HS-5 (cell line): ENCODE measurements at regions not wholly inside any gene's neighbourhood (a gene's known extent, or its start where the extent isn't known, plus 50 kb on each side); places are given as distances from the start of the nearest gene placed in this dataset.

ENCODE experiments used
- DNase-seq: peaks from one replicate; pipeline ENCODE4 v3.0.0-alpha.2; 2012; ENCODE audit warnings: low read depth

DNA sequence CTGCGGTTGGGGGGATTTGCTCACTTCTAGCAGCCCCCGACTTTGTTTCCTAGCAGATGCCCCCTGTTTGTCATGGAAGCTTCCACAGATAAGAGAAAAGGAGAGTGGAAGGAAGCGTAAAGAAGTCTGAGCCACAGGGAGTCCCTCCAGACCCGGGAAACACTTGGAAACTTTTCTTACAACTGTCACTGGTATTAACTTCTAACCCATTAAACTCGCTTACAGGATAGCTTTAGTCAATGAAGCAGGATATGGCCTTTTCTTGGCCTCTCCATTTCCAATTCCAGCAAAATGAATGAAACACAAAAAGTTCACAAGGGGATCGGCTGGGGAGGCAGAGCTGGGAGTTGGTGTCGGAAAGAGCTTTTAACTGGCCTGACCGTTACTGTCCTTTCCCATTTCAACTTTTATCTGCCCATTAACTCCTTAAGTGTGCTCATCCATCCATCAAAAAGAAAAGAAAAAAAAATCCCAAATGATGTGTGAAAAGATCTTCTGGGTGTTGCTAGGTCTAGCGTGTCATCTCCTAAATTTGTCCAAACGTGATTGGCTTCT, 231.9 kb upstream of the ARGLU1 start:
- DNase-seq: no peak

DNA sequence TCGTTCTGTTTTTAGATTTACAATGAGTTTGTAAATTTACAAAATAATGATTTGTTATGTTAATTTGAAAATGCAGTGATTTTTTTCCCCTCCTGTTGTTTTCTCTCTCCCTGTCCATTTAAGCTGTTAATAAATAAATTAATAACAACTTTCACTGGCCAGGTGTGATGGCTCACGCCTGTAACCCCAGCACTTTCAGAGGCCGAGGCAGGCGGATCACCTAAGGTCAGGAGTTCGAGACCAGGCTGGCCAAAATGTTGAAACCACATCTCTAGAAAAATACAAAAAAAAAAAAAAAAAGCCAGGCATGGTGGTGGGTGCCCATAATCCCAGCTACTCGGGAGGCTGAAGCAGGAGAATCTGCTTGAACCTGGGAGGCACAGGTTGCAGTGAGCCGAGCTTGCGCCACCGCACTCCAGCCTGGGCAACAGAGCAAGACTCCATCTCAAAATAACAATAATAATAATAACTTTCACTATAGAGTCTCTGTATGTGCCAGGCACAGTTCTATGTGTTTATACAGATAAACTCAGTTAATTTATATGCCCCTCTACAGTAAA, 229.2 kb upstream of the ARGLU1 start:
- DNase-seq: no peak

DNA sequence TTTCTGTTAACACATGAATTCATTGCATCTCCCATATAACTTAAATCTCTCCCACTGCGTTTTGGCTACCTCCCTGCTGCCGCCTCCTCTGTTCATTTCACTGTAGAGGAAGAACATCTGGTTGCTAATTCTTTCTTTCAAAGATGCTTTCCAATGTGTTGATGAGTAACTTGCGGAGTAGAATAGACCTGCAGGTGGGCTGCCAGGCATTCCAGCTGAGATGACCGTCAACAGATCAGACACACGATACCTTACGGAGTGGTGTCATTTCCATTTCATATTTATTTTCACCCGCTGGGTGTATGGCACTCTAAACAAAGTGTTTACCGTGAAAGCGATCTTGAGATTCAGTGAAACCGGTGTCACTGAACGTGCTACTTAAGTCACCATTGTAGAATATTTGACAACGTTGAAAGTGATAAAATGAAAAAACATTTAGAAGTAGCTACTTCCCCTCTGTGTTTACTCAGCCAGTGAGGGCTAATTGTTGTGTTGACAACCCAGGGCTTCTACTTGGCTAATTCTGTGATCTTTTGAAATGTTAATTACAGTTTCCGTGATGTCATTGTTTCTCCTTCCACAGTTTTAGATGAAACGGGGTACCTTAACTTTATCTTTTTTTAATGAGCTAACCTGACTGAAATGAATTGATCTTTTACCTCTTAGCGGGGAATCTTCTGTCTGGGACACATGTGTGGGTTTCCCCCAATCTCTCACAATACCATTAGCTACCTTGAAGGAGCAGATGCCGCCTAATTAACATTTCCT, 228.5 kb upstream of the ARGLU1 start:
- no peak for DNase-seq

DNA sequence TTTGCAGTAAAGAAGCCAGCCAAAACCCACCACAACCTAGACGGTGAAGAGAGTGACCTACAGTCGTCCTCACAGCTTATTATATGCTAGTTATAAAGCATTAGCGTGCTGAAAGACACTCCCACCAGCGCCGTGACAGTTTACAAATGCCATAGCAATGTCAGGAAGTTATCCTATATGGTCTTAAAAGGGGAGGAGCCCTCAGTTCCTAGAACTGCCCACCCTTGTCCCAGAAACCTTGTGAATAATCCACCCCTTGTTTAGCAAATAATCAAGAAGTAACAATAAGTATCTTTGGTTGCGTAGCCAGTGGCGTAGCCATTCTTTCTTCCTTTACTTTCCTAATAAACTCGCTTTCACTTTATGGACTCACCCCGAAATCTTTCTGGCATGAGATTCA, 227.9 kb upstream of the ARGLU1 start:
- DNase-seq: no peak

DNA sequence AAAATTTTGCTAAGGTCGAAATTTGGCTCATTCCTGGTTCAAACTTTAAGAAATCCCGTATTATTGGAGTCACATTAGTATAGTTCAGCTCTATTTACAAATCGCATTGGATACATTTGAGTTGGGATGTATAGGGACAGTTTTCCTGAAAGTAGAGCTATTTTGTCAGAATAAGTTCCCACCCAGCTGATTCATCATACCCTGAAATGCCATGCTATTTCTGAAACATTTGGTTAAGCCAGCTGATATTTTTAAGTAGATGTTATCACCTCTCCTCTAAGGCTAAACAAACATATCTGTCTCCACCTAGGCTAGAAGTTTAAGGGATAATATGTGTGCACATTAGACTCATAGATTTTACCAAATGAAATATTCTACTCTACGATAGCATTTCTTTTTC, 226.2 kb upstream of the ARGLU1 start:
- DNase-seq: no peak

DNA sequence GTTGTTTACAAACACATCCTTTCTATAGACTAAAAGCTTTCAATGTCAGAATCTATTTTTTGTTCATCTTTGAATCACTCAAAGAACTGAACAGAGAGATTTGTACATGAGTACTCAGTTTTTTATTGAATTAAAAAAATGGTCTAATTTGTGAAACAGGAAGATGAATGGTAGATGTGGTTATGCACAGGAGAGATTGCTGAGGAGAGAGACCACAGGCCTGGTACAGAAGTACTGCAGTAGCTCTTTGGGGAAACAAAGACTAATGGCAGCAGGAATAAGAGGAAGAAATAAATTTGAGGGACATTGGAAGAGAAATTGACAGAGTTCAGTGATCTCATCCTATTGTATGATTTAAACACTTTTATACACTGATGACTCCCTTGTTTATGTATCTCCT, 222.0 kb upstream of the ARGLU1 start:
- no peak for DNase-seq

DNA sequence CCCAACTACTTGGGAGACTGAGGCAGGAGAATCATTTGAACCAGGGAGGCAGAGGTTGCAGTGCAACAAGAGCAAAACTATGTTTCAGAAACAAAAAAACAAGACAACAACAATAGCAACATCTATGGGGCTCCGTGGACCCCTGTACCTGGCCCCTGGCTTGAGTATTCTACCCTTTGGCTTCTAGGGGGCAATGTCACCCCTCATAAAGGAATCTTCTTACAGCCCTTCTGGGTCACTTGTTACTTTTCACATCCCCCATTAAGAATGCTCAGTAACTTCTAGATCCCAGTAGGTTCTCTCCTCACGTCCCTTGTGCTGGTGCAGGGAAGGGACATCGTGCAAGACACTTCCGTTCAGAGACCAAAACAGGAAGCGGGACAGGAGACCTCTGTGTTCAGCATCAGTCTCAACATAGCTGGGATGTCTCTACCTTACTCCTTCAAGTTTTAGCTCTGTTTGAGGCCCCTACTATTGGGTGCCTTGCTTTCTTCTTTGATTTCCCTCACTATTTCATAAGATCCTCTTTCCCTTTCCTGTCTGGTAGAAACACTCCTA, 218.1 kb upstream of the ARGLU1 start:
- DNase-seq: no peak

DNA sequence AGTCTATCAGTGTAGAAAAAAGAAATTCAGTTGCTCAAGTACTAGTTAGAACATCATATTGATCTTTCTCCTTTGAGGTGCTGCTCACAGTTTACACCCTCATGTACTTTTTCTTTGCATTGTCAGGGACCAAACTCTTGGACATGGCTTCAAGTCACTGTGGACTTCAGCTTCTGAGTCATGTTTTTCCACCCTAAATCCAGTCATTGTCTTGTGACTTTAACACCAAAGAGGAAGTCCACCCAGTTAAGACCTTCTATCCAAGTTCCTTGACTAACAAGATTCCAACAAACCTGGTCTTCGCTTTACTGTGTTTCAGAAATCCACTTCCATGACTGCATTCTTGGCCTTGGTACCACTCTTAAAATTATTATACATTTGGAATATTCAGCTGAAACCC, 206.7 kb upstream of the ARGLU1 start:
- DNase-seq: no peak

DNA sequence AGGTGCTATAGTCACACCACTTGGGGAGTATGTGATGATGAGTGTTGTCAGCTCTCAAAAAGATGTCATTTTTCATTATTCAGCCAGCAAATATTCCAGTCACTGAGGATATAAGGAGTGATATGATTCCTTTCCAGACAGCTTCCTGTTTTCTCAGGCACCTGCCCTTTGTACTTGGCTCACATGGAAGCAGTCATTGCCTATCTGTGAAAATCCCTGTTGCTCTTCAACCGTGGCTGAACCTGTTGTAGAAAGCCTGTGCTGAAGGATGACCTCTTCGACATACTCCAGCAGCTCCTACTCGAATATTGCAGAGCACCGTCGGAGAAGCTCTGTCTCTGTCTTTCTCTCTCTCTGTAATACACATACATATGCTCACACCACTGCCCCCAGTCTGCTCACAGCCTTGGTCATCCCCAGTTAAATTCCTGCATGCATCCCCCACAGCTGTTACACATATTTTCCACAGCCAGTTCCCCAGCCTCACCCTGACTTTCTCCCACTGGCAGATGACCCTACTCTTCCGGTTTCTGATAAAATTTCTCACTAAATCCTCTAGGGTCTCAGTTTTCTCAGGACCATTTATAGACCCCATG, 204.2 kb upstream of the ARGLU1 start:
- DNase-seq: no peak

DNA sequence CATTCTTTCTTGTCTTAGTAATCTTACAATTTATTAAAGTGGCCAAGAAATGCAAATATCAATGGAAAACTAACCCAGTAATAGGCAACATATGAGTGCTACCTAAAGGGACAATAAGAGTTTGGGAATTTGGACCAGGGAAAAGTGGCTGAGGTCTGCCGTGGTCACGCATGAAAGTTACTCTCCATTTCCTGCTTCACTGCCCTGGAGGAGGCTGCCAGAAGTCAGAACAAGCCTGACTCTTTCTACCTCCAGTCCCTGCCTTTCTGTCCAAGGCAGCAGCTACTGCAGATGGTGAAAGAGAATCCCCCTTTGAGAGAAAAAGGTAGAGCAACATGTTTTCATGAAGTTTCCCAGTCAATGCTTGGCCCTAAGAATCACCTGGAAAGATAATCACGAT, 201.1 kb upstream of the ARGLU1 start:
- no peak for DNase-seq

DNA sequence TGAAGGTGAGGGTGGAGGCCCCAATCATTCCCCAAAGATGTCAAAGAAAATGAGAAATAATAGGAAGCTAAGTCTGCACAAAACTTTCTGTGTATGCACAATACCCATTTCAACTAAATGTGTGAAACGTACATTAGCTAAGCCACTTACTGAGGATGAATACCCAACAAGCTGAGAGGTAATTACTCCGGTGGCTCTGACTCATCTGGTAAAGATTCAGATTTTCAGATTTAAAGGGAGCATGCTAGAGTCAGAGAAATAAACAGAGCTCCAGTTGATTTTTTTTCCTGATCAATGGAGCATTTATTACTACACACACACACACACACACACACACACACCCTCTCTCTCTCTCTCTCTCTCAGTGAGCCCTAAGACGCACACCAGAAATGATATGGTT, 194.8 kb upstream of the ARGLU1 start:
- DNase-seq: no peak

DNA sequence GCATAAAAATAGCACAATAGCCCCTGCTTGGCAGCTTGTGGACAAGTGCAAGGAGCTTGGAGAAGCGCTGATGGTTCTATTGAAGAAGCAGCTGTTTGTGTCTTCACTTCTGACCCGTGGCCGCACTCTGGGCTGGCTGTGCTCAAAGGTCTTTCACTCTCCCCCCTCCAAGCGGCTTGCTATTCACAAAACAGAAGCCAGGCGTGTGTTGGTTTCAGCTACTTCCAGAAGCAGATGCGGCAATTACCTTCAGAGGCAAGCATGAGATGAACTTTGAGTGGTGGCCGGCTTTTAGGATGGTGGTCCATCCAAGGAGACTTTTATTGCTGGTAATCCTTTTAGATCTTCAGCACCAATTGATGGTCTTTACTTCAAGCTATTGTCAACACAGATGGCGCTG, 188.5 kb upstream of the ARGLU1 start:
- DNase-seq: no peak

DNA sequence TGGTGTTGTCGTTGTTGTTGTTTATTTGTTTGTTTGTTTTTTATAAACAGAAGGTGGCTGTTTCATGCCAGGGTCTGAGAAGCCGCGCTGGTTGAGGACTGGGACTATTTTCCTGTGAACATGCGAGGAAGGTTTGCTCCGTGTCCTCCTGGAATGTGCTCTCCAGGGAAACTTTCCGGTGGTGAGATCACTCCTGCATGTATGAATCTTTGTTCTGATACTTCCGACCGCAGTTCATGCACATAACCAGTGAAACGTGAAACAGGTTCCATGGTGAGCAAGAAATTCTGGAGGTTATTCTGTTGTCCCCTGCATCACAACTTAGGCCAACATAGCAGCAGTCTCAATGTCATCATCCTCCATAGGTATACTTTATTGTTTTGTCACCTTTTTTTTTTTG, 187.6 kb upstream of the ARGLU1 start:
- no peak for DNase-seq

DNA sequence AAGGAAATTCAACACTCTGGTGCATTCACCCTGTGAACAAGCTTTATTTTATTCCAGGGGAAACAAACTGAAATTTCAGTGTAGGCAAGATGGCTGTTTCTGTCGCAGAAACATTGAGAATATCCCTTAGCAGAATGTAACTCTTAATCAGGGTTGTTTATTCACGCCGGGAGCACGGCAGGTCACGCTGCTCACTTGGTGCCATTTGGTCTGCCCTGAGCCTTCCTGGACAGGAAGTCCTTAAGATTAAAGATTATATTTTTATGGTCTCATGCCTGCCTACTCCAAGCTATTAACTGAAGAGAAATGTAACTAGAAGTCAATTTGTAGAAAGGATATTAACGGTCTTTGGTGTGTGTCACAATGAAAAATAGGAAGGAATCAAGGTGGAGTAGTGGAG, 185.3 kb upstream of the ARGLU1 start:
- no peak for DNase-seq

DNA sequence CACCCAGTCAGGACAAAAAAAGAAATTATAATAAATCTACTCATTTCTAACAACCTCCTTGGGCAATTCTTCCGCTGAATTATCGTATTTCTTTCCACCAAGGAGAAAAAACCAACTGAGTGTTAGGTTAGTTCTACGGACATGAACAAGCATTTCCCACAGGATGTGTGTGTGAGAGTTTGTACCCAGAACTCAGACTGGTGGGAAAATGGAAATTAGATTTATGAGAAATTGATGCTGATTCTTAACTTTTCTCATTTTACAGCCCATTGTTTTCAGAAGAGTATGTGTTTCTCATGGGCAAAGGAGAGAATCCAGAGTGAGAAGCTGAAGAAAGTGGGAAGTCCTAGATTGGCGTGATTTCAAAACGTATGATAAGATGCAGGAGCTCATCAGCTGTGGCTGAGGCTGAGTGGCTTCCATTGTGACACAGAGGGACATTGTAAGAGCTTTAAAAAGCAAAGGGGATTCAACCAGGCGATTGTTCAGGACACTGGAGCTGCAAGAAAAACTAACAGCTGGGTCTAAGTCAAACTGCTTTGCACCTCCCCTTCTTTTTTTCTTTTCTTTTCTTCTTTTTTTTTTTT, 184.7 kb upstream of the ARGLU1 start:
- no peak for DNase-seq

DNA sequence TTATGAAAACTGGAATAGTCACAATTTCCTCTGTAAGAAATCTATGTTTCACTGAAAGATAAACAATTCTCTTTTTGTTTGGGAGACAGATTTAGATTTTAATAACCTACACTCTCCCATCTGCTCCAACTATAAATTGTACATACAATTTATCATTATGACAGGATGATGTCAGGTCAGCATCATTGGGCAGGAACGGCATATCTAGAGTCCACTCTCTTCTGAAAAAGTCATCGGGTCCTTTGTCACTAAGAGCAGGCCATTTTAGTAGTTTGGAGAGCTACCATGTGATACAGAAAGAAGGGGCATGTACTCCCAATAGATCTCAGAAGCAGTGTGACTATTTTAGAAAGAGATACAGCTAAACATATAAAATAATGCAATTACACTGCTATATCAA, 180.8 kb upstream of the ARGLU1 start:
- no peak for DNase-seq

DNA sequence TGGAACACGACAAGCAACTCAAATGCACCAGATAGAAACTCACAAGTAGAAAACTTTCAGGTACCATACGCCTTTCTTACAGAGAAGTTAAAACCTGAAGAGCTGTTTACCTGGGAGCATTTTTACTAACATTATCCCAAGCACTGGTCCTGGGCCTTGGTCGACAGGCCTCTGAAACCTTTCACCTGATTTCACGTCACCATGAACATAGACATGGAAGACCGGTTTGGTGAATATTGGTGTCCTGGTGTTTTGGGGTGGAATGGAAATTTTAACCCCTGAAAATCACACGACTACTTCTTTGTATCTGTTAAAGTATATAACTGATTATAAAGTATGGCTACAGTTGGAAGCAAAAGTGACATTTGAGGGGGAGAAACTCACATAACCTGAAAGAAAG, 176.6 kb upstream of the ARGLU1 start:
- DNase-seq: no peak

DNA sequence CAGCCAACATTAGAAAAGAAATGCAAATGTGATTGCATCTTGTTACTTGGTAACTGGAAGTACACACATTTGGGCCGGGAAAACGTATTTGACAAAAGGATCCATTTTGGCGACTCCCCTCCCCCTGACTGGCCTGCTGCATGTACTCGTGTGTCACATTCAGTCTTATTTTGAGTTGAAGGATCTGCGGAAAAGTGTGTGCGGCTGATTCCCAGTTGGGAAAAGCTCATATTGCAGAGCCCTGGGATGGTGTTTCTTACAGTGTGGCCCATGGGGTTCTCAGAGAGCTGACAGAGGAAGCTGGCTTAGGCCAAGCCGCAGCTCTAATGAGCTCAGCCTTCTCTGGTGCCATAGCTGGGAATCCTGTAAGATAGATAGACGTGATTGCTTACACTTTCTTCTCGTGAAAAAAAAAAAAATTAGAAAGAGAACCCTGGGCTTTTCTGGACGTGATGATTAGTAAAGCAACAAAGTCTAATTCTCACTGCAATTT, 170.3 kb upstream of the ARGLU1 start:
- DNase-seq: no peak

DNA sequence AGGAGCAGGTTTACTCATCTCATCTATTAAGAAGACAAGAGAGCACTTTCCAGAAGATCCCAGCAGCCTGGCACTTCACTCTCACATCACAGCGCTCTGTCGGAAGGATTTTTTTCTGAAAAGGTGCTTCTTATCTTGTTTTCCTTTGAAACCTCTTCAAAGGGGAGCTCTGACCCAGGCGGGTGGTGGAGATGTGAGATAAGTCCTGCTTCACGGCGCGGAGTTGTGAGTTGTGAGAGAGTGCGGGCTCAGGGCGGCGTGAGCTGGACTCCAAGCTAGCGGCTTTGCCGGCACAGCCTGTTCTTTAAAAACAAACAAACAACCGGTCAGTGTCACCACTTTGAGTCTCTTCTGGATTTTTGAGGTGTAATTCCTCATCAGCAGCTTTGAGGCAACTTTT, 169.0 kb upstream of the ARGLU1 start:
- no peak for DNase-seq

DNA sequence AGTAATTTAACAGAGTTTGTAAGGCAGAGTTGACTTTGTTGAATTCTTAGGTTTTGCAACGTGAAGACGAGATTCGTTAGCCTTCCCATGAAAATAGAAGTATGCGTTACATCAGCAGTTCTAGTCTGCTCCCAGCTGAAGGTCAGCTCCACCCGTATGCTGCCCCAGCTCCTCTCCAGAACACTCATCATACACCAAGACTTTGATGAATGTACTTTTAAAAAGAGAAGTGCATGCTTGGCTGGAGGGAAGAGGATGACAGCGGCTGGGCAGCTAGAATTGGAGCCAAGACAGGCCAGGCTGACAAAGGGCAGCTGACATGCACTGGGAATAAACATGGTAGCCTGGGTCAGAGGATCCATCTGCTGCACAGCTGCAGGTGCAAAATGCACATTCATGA, 166.3 kb upstream of the ARGLU1 start:
- no peak for DNase-seq

DNA sequence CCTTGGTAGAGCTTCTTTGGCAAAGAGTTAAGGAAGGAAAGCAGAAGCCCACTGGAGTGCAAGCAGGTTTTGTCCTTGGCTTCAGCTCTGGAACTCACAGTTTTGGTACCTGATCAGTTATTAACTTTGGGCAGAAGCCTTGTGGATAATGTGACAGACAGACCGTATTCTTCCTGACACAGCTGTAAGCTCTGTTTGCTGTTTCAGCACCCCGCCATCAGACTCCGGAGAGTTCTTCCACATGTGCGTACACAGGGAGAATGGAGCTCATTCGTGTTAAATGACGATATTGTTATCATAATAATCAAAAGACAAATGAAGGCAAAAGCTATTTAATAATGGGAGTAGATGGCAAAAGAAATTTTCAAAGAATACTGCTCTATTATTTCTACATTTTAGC, 155.1 kb upstream of the ARGLU1 start:
- DNase-seq: no peak

DNA sequence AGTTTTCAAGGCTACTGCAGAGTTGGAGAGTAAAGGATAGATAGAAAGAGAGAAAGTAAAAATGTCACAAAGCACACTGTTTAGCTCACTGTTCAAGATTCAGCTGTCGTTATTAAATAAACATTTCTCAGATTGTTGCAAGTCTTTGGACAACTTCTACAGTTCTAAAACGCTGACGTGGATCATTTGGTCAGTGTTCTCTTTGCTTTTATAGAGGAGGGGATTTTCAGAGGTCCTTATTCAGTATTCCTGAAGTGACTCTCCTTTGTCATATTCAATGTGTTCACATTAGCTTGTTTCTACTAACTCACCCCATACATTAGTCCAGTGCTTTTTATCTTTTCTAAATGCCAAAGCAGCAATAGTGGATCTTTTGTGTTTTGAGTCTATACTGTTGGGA, 154.7 kb upstream of the ARGLU1 start:
- DNase-seq: no peak

DNA sequence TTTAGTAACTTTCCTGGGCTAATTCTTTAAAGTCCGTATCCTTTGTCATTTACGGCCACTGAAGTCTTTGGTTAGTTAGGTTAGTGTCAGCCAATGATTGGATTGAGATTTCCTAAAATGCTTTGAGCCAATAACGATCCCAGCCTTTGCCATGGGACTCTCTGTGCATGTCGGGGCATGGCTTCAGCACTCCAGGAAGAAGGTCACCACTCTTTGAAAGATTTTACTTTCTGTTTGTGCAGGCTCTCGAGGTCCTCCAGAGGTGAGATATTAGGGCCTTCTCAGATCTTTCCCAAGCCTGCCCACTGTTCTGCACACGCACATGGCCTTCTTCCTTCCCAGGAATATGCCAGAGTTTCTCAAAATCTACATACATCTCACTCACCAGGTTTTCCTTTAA, 153.7 kb upstream of the ARGLU1 start:
- DNase-seq: no peak
